Left lobe of liver (tissue), 2 donors: ENCODE measurements at regions not wholly inside any gene's neighbourhood (a gene's known extent, or its start where the extent isn't known, plus 50 kb on each side); places are given as distances from the start of the nearest gene placed in this dataset.
A peak's percentile ranks its signal among the peaks of the same experiment; 100 is the strongest.

Experiments used
- ATAC-seq: fragments of 200-7000 bp; cut with Tn5 transposase; one replicate; pipeline ENCODE4 v1.9.1; 2020; ENCODE audit warnings: mild to moderate bottlenecking, moderate library complexity
- DNase-seq: peaks from one replicate; pipeline ENCODE4 v3.0.0-alpha.2; 2020; ENCODE audit warnings: low spot score
- donor health status: DM: no; HTN: no; CAD: no; lungs with moderate emphysema.
- donor health status: DM: no; HTN: yes; CAD: no.

- DNase-seq (no peak), ATAC-seq (no peak)
Measured at GRCh38 chr12:97082029-97082428, 175.0 kb downstream of the NEDD1 start.

DNA sequence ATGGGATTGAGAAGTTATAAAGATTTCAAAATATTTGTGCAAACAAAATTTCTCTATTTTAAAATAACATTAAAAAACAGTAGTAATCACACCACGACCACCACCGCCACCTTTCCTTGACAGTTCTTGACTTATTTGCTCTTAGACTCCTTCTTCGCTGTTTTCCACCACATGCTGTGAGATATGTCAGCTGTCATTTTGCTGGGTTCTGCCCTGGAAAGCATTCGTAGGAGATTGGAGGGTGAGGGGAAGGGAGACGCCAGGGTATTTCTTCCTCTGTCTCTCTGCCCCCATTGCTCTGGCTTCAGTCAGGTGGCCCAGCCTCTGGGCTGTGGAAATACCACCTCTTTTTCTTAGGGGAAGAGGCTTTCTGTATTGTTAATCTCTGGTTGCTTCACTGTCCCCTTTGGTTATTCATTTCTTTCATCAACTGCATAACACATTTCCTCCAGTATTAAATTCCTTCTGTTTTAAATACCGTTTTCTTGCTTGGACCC lies 186.2 kb downstream of the NEDD1 start:
- DNase-seq (no peak), ATAC-seq (no peak)

GRCh38 chr12:97097734-97098133 lies 190.7 kb downstream of the NEDD1 start:
- no peak for ATAC-seq
- no peak for DNase-seq

GRCh38 chr12:97109441-97109840 lies 202.4 kb downstream of the NEDD1 start:
- ATAC-seq (no peak), DNase-seq (no peak)

DNA sequence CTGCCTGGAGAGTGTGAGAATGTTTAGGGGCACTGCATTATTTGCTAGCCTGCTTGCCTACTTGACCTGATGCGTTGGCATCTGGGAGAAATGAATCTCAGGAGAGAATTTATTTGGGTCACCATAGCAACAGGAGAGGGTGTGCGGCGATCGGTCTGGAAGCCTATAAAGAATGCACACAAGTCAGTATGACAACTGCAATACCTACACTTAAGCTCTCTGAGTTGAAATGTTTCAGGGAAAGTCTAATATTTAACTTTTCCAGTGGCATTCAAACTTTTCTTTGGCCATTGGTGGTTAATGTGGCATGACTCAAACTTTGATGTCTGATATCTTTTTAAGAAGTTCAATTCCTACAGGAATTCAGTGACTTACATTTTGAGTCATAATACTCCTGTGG lies 205.1 kb downstream of the NEDD1 start:
- no peak for DNase-seq
- ATAC-seq = no peak

GRCh38 chr12:97118796-97119375 lies 211.8 kb downstream of the NEDD1 start:
- ATAC-seq (no peak), DNase-seq (no peak)

GRCh38 chr12:97127061-97127460 lies 220.0 kb downstream of the NEDD1 start:
- DNase-seq (no peak), ATAC-seq (peak; percentile 19)

DNA sequence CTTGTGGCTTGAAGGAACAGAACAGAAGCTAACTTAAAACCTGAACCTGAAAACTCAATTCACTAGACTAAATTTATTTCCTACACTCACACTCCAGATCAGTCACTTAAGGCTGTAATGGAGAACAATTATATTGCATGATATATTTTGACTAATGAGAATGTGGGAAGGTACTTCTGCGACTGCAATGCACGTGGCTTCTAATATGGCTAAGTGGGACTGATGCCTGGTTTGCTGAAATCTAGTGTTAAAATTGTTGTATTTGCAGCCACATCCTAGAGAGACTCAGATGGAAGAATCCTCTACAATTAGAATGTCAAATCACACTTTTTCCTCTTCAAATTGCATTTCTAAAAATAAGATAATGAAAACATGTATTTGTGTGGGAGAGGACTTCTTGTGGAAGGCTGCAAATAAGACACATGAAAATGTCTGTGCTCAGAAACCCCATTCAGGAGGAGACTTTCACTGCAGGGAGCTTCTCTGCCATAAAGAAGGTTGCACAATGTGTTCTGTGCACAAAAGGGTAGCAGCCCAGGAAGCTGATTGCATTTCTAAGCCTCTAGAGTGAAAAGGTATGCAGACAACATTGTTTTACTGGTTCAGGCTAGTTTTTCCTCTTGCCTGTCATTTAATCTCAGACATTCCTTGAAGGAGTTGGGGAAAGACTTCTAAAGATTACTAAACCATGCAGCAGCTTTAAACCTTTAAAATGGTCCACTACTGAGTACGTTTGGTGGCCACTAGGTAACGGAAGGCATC lies 224.3 kb downstream of the NEDD1 start:
- ATAC-seq (no peak), DNase-seq (no peak)

DNA sequence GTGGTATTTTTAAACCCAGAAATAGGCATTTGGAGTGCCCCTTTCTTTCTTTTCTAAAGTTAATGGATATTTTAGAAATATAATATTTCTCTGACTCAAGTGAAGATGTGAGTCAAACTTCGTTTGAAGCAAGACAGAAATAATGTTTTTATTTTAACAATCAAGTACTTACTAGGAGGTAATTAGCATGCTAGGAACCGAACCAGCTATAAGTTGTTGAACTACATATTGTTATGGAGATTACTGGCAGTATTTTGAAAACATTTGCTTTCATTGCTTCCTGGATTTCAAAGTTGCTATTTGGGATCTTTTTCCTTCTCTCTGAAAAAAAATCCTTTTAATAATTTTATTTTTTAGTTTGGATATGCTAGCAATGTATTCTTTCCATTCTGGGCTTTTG lies 225.2 kb downstream of the NEDD1 start:
- no peak for DNase-seq
- no peak for ATAC-seq

DNA sequence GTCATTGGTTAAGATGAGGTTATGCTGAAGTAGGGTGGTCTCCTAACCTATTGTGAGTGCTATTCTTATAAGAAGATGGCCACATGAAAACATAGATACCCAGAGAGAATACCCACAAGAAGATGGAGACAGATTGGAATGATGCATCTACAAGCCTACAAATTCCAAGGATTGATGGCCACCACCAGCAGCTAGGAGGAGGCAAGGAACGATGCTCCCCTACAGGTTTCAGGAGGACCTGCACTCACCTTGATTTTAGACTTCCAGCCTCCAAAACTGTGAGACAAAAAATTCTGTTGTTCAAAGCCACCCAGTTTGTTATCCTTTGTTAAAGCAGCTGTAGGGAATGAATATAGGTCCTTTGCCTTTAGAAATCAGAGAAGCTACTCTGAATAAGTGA lies 227.4 kb downstream of the NEDD1 start:
- ATAC-seq = no peak
- no peak for DNase-seq

GRCh38 chr12:97140355-97140754 lies 233.3 kb downstream of the NEDD1 start:
- no peak for DNase-seq
- no peak for ATAC-seq

GRCh38 chr12:97142737-97143410 lies 235.8 kb downstream of the NEDD1 start:
- ATAC-seq (no peak), DNase-seq (no peak)

DNA sequence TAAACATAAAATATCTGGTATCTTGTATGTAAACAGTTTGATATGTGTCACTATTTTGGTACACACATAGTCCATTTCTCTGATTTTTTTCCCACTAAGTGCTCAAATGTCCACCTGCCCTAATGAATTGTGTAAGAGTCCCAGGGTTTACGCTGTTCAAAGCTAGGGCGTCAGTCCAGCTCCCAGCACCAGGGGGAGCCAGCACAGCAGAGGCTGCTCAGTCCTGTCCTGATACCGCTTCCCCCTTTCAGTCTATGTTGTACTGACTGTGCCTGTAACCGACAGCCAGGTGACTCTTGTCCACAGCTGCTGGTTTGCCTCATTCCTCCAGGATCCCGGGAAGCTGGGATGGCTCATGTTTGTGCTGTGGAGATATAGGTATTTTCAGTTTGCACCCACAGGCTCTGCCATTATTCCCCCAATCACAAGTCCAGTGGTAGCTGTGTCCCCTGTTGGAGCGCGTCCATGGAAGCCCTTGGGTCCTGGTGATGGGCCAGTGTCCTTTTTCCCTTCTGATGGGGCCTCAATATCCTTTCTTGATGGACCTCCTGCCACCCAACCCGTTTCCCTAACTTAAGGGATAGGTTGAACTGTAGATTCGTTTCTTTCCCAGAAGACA lies 242.0 kb downstream of the NEDD1 start:
- ATAC-seq = peak; percentile 100
- peak; percentile 71 for DNase-seq

DNA sequence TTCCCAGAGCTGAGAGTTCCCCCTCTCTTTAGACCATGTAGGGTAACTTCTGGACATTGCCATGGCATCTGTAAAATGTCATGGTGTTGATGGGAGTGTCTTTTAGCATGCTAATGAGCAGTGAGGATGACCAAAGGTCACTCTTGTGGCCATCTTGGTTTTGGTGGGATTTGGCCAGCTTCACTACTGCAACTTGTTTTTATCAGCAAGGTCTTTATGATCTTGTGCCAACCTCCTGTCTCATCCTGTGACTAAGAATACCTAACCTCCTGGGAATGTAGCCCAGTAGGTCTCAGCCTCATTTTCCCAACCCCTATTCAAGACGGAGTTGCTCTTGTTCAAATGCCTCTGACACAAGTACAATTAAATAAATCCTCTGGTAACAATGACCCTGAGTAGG lies 244.4 kb downstream of the NEDD1 start:
- ATAC-seq (no peak), DNase-seq (no peak)

- no peak for ATAC-seq
Measured at GRCh38 chr12:97159377-97159776, 252.3 kb downstream of the NEDD1 start.

DNA sequence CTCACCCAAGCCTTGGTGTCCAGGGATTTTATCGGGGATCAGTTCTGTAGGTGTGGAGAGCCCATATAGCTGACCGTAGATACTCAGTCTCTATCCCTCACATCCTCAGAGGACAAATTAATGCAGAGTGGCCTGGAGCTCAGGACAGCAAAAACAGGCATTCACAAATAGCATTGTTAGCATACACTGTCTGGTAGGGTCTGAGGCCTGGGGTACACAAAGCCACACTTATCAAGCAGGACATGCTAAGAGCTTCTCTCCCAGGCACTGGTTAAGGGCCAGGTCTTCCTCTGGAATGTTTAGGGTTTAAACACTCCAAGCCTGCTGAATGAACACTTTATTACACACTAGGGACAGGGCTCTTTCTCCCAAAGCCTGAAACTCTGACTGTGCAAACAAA lies 253.2 kb downstream of the NEDD1 start:
- ATAC-seq (no peak), DNase-seq (no peak)

More at GRCh38 chr12:97159377-97159776, 252.3 kb downstream of the NEDD1 start:
- no peak for DNase-seq

GRCh38 chr12:97162173-97162572 lies 255.1 kb downstream of the NEDD1 start:
- DNase-seq (no peak), ATAC-seq (no peak)

- DNase-seq = no peak
- ATAC-seq = no peak
Measured at GRCh38 chr12:97164936-97165335, 257.9 kb downstream of the NEDD1 start.

DNA sequence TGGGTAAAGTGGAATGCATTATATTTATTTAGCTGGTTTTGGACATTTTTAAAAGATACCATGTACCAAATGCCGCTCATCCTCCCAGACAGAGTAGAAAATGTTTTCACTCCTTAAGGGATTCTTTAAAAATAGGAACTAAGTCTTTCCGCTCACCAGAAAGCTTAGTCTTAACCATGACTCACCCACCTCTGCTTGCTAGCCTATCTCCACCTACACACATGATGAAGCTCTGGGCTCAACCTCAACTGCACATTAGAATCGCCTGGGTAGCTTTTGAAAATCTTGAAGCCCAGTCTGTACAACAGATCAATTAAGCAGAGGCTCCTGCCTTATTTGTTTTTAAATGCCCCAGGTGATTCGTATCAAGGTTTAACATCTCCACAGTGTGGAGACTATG lies 260.5 kb downstream of the NEDD1 start:
- DNase-seq (no peak), ATAC-seq (no peak)

DNA sequence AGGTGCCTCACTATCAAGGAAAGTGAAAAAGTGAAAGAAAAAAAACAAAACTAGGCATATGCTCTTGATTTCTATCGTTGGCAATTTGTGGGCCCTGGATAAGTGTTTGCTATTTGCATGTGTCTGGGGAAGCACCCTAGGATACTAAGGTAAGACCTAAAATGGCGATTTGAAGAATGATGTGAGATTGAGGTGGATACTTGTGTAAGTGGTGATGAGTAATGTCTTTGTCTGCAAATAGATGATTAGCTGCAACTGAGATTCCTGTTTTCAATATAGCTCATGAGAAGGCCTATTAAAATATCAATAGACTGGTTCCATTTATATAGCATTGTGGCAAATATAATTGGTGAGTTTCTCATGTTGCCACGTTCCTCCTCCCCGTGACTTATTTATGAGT lies 261.7 kb downstream of the NEDD1 start:
- DNase-seq (no peak), ATAC-seq (no peak)

DNA sequence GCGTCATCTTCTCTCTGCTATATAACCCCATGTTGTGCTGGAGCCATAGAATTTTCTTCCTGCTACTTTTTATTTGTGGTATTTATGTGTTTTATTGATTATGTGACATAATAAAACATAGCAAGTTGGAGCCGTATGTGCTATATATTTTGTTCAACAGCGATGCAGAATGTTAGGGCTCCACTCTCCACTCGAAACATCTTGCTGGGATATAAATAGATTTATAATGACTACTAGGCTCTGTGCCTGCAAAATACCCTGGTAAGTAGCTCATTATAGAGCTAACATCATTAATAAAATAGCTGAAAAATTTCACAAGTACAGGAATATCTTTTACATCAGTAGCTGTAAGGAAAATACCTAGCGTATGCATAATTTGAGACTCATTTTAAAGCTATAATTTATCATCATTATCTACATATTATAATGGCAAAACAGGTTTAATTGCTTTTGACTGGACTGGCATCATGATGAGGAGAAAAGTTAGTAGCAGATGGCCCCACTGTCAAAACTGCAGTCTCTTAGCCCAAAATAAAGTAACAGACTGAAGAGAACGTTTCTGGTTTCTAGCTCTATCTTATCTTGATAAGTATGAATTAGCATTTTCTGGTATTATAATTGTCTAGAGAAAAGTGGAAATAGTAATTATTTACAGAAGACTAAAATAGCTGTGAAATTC lies 263.0 kb downstream of the NEDD1 start:
- DNase-seq (no peak), ATAC-seq (no peak)
